ENCODE measurements at regions not wholly inside any gene's neighbourhood (a gene's known extent, or its start where the extent isn't known, plus 50 kb on each side); places are given as distances from the start of the nearest gene placed in this dataset.

GRCh38 chr13:78398743-78399410, 204.5 kb downstream of the POU4F1 start:
- H3K9ac ChIP-seq (ENCODE audit: low read length), result no peak overlapping the region
- H3K27ac ChIP-seq (ENCODE audit: low read depth, low read length, poor library complexity, severe bottlenecking), result no peak overlapping the region
- no peaks in the 10 kb centered on the region for H3K36me3 ChIP-seq (ENCODE audit: insufficient read depth, low read length)
- no peaks in the 10 kb centered on the region for H4K20me1 ChIP-seq (ENCODE audit: insufficient read depth, low read length)
- H3K4me3 ChIP-seq (ENCODE audit: low read depth, low read length, poor library complexity, severe bottlenecking), result no peak overlapping the region
- TF ChIP-seq, protein P1, sequence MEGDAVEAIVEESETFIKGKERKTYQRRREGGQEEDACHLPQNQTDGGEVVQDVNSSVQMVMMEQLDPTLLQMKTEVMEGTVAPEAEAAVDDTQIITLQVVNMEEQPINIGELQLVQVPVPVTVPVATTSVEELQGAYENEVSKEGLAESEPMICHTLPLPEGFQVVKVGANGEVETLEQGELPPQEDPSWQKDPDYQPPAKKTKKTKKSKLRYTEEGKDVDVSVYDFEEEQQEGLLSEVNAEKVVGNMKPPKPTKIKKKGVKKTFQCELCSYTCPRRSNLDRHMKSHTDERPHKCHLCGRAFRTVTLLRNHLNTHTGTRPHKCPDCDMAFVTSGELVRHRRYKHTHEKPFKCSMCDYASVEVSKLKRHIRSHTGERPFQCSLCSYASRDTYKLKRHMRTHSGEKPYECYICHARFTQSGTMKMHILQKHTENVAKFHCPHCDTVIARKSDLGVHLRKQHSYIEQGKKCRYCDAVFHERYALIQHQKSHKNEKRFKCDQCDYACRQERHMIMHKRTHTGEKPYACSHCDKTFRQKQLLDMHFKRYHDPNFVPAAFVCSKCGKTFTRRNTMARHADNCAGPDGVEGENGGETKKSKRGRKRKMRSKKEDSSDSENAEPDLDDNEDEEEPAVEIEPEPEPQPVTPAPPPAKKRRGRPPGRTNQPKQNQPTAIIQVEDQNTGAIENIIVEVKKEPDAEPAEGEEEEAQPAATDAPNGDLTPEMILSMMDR (IDR thresholded peaks at IDR 0.05; ENCODE audit: low read length), result no peak
- TF ChIP-seq EZH2 (IDR thresholded peaks at IDR 0.05; ENCODE audit: borderline replicate concordance, low read length), result no peak
- no peaks in the 10 kb centered on the region for H3K27me3 ChIP-seq (ENCODE audit: insufficient read depth, low read length)
- H3K4me2 ChIP-seq (ENCODE audit: low read length), result no peak overlapping the region
- H2AFZ ChIP-seq (ENCODE audit: low read length), result no peak overlapping the region
- H3F3A ChIP-seq (ENCODE audit: insufficient read depth, low read length), result no peaks in the 10 kb centered on the region
- H3K4me1 ChIP-seq (ENCODE audit: insufficient read depth, low read length, severe bottlenecking), result no peaks in the 10 kb centered on the region
- H3K9me3 ChIP-seq (ENCODE audit: low read length), result no peaks in the 10 kb centered on the region
- no peaks in the 10 kb centered on the region for H3K9me2 ChIP-seq (ENCODE audit: low read depth, low read length)
- no peaks in the 10 kb centered on the region for H3K79me2 ChIP-seq (ENCODE audit: insufficient read depth, low read length)

GRCh38 chr13:78393286-78394142, 209.8 kb downstream of the POU4F1 start:
- H3K9me2 ChIP-seq (ENCODE audit: low read depth, low read length), result no peaks in the 10 kb centered on the region
- no peaks in the 10 kb centered on the region for H3K79me2 ChIP-seq (ENCODE audit: insufficient read depth, low read length)
- no peaks in the 10 kb centered on the region for H3K4me1 ChIP-seq (ENCODE audit: insufficient read depth, low read length, severe bottlenecking)
- TF ChIP-seq, protein P1 (IDR thresholded peaks at IDR 0.05; ENCODE audit: low read length), result no peak
- TF ChIP-seq EZH2 (IDR thresholded peaks at IDR 0.05; ENCODE audit: borderline replicate concordance, low read length), result no peak
- no peaks in the 10 kb centered on the region for H3K36me3 ChIP-seq (ENCODE audit: insufficient read depth, low read length)
- no peaks in the 10 kb centered on the region for H3K9me3 ChIP-seq (ENCODE audit: low read length)
- H3K27ac ChIP-seq (ENCODE audit: low read depth, low read length, poor library complexity, severe bottlenecking), result no peak overlapping the region
- H3K27me3 ChIP-seq (ENCODE audit: insufficient read depth, low read length), result no peaks in the 10 kb centered on the region
- no peak overlapping the region for H3K4me2 ChIP-seq (ENCODE audit: low read length)
- H2AFZ ChIP-seq (ENCODE audit: low read length), result no peak overlapping the region
- no peak overlapping the region for H3K9ac ChIP-seq (ENCODE audit: low read length)
- no peaks in the 10 kb centered on the region for H4K20me1 ChIP-seq (ENCODE audit: insufficient read depth, low read length)
- no peak overlapping the region for H3K4me3 ChIP-seq (ENCODE audit: low read depth, low read length, poor library complexity, severe bottlenecking)
- H3F3A ChIP-seq (ENCODE audit: insufficient read depth, low read length), result no peaks in the 10 kb centered on the region

- no peak overlapping the region for H3K4me2 ChIP-seq (ENCODE audit: low read length)
- no peak overlapping the region for H2AFZ ChIP-seq (ENCODE audit: low read length)
- no peaks in the 10 kb centered on the region for H3K9me2 ChIP-seq (ENCODE audit: low read depth, low read length)
- H3K9me3 ChIP-seq (ENCODE audit: low read length), result no peaks in the 10 kb centered on the region
- no peaks in the 10 kb centered on the region for H3F3A ChIP-seq (ENCODE audit: insufficient read depth, low read length)
- H3K79me2 ChIP-seq (ENCODE audit: insufficient read depth, low read length), result no peaks in the 10 kb centered on the region
- H3K9ac ChIP-seq (ENCODE audit: low read length), result no peak overlapping the region
- no peaks in the 10 kb centered on the region for H4K20me1 ChIP-seq (ENCODE audit: insufficient read depth, low read length)
- no peak overlapping the region for H3K27ac ChIP-seq (ENCODE audit: low read depth, low read length, poor library complexity, severe bottlenecking)
- H3K36me3 ChIP-seq (ENCODE audit: insufficient read depth, low read length), result no peaks in the 10 kb centered on the region
- H3K4me1 ChIP-seq (ENCODE audit: insufficient read depth, low read length, severe bottlenecking), result no peaks in the 10 kb centered on the region
- no peaks in the 10 kb centered on the region for H3K27me3 ChIP-seq (ENCODE audit: insufficient read depth, low read length)
- no peak overlapping the region for H3K4me3 ChIP-seq (ENCODE audit: low read depth, low read length, poor library complexity, severe bottlenecking)
- TF ChIP-seq, protein P1 (IDR thresholded peaks at IDR 0.05; ENCODE audit: low read length), result no peak
- TF ChIP-seq EZH2 (IDR thresholded peaks at IDR 0.05; ENCODE audit: borderline replicate concordance, low read length), result no peak
These were observed 219.5 kb downstream of the POU4F1 start for GRCh38 chr13:78383899-78384298.

All from OCI-LY1 (cell line).